ENCODE measurements at regions not wholly inside any gene's neighbourhood (a gene's known extent, or its start where the extent isn't known, plus 50 kb on each side); places are given as distances from the start of the nearest gene placed in this dataset.

DNA sequence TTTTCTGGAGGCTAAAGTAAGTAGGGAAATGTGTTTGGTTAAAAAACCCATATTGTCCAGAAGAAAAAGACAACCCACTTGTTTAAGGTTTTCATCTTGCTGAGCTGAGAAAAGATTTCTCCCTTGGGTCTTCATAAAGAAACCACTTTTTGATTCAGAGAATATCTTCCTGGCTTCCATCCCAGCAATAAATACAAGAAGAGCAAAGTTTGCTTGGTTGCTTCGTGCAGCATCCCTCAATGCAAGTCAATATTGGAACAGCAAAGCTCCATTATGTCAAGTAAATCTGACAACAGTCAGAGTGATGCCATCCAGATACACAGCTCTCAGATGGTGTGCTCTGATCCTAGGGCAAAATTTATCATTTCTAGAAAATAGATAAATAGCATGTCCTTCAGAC is 118.9 kb upstream of the PIRT start:
- TF ChIP-seq CTCF (IDR thresholded peaks at IDR 0.05): no peak
- no peak for TF ChIP-seq ZFX (IDR thresholded peaks at IDR 0.05; ENCODE audit: borderline replicate concordance)

Measured in 22Rv1 (cell line).